ENCODE measurements at regions not wholly inside any gene's neighbourhood (a gene's known extent, or its start where the extent isn't known, plus 50 kb on each side); places are given as distances from the start of the nearest gene placed in this dataset.
"Not testable (repeated sequence)": the region's sequence is repeated elsewhere in the genome, so short reads cannot be mapped to it uniquely, and the experiment has no call there.

- DNase-seq, result no peak
Measured at GRCh38 chr7:115241151-115241550, 319.3 kb downstream of the MDFIC start.

- DNase-seq, result no peak
Measured at GRCh38 chr7:115240242-115240641, 318.3 kb downstream of the MDFIC start.

GRCh38 chr7:115235075-115235474 lies 313.2 kb downstream of the MDFIC start:
- DNase-seq, result no peak

GRCh38 chr7:115233809-115234208 lies 311.9 kb downstream of the MDFIC start:
- DNase-seq, result no peak

GRCh38 chr7:115232041-115232440 lies 310.1 kb downstream of the MDFIC start:
- DNase-seq, result no peak

- DNase-seq, result peak; percentile 14
Measured at GRCh38 chr7:115230882-115231571, 309.1 kb downstream of the MDFIC start.

- no peak for DNase-seq
Measured at GRCh38 chr7:115229401-115230105, 307.7 kb downstream of the MDFIC start.

GRCh38 chr7:115227473-115228235 lies 305.8 kb downstream of the MDFIC start:
- DNase-seq, result no peak

- DNase-seq, result no peak
Measured at GRCh38 chr7:115226410-115226809, 304.5 kb downstream of the MDFIC start.

GRCh38 chr7:115224922-115225321 lies 303.0 kb downstream of the MDFIC start:
- no peak for DNase-seq

GRCh38 chr7:115223959-115224358 lies 302.1 kb downstream of the MDFIC start:
- DNase-seq, result no peak

GRCh38 chr7:115221456-115221855 lies 299.6 kb downstream of the MDFIC start:
- DNase-seq, result no peak

- DNase-seq, result no peak
Measured at GRCh38 chr7:115218076-115218475, 296.2 kb downstream of the MDFIC start.

GRCh38 chr7:115217373-115217772 lies 295.5 kb downstream of the MDFIC start:
- DNase-seq, result no peak

GRCh38 chr7:115216652-115217051 lies 294.8 kb downstream of the MDFIC start:
- no peak for DNase-seq

GRCh38 chr7:115211171-115211570 lies 289.3 kb downstream of the MDFIC start:
- DNase-seq, result no peak

GRCh38 chr7:115210552-115210951 lies 288.7 kb downstream of the MDFIC start:
- no peak for DNase-seq

- DNase-seq, result no peak
Measured at GRCh38 chr7:115208710-115209560, 287.0 kb downstream of the MDFIC start.

GRCh38 chr7:115206374-115206773 lies 284.5 kb downstream of the MDFIC start:
- not testable (repeated sequence) for DNase-seq

- no peak for DNase-seq
Measured at GRCh38 chr7:115198143-115198542, 276.2 kb downstream of the MDFIC start.

- DNase-seq, result no peak
Measured at GRCh38 chr7:115195208-115195607, 273.3 kb downstream of the MDFIC start.

GRCh38 chr7:115191526-115191925 lies 269.6 kb downstream of the MDFIC start:
- no peak for DNase-seq

Measured in COR-L47 (cell line).